K562 (cell line): ENCODE measurements at regions not wholly inside any gene's neighbourhood (a gene's known extent, or its start where the extent isn't known, plus 50 kb on each side); places are given as distances from the start of the nearest gene placed in this dataset.

Experiments
- ATAC-seq: fragments of 200-7000 bp; cut with Tn5 transposase; 3 replicates; pipeline ENCODE4 v1.9.1; 2020; ENCODE audit warnings: moderate library complexity
- BruUV-seq: library from RNA; stranded (reverse); fragments of 400-500 nt; replicated peaks from 2 replicates; lab custom pipeline; 2021; lab: Mats Ljungman, UMichigan
- CTCF ChIA-PET: fragments of 300-600 bp; formaldehyde crosslinking; extraction: SDS; loops from one replicate; lab custom pipeline; 2021; ENCODE audit warnings: low intra/inter-chr PET ratio; lab: Yijun Ruan, JAX
- POLR2A ChIA-PET: fragments of 300-600, 350-650 bp; sonication (Branson Sonifier 250); formaldehyde crosslinking; extraction: SDS; loops from one replicate; lab custom pipeline; 2021; ENCODE audit warnings: antibody characterized with exemption, inconsistent platforms; lab: Yijun Ruan, JAX
- DNase-seq, 4 experiments: peaks; one replicate each; pipeline versions ENCODE4 v3.0.0 to v3.0.0-alpha.2; 2011 to 2018; ENCODE audit warnings: low spot score in 3 of 4, mixed read lengths in 3 of 4; ENCODE audit errors: extremely low read depth in 1 of 4
- FAIRE-seq: peaks from 2 replicates; lab custom pipeline; 2011; peaks lifted over from hg19 to GRCh38; lab: Jason Lieb, UNC
- H2AFZ ChIP-seq: 2 replicates; pipeline ENCODE4 v1.6.0; 2011; ENCODE audit warnings: low read depth, low read length, control low read depth, inconsistent platforms
- H3K27ac ChIP-seq: fragments of 200-600 bp; 3 replicates; pipeline ENCODE4 v1.8.0; 2011; ENCODE audit warnings: low read depth, mild to moderate bottlenecking, control low read depth, inconsistent platforms, low read length, moderate library complexity, mixed read lengths; ENCODE audit errors: extremely low read depth
- H3K27me3 ChIP-seq, 2 experiments: fragments of 300-600 bp in 1 of 2; 2 replicates in 1 of 2; 3 replicates in 1 of 2; pipeline versions ENCODE4 v1.6.0 to v1.8.0; 2011; ENCODE audit warnings: inconsistent platforms in 2 of 2, low read length in 2 of 2, mild to moderate bottlenecking in 1 of 2, mixed read lengths in 1 of 2, moderate library complexity in 1 of 2; ENCODE audit not compliant: control insufficient read depth in 2 of 2, insufficient read depth in 2 of 2
- H3K36me3 ChIP-seq: fragments of 300-600 bp; 3 replicates; pipeline ENCODE4 v1.8.0; 2011; ENCODE audit warnings: mild to moderate bottlenecking, low read length, inconsistent platforms; ENCODE audit not compliant: control insufficient read depth, insufficient read depth
- H3K4me1 ChIP-seq, 2 experiments: fragments of 200-600 bp in 1 of 2; replicated peaks in 1 of 2; 2 replicates in 1 of 2; 3 replicates in 1 of 2; pipeline versions ENCODE4 v1.5.1 to v1.8.0; 2011; ENCODE audit warnings: inconsistent platforms in 2 of 2, low read length in 2 of 2, mild to moderate bottlenecking in 1 of 2, mixed read lengths in 1 of 2, moderate library complexity in 1 of 2; ENCODE audit not compliant: control insufficient read depth in 2 of 2, insufficient read depth in 2 of 2
- H3K4me2 ChIP-seq: 2 replicates; pipeline ENCODE4 v1.6.1; 2011; ENCODE audit warnings: low read length, control low read depth, inconsistent platforms, mixed read lengths; ENCODE audit not compliant: insufficient read depth
- H3K4me3 ChIP-seq: fragments of 200-600 bp; sonication (generic), shearing (Covaris generic); 2 replicates; pipeline ENCODE4 v1.5.1; 2016; ENCODE audit warnings: control low read depth, inconsistent platforms
- H3K79me2 ChIP-seq: fragments of 200-600 bp; 3 replicates; pipeline ENCODE4 v1.8.0; 2011; ENCODE audit warnings: low read length, inconsistent platforms; ENCODE audit not compliant: control insufficient read depth, insufficient read depth
- H3K9ac ChIP-seq, 2 experiments: 2 replicates each; pipeline versions ENCODE4 v1.6.0 to v1.6.1; 2011; ENCODE audit warnings: low read depth in 2 of 2, low read length in 2 of 2, control low read depth in 1 of 2, inconsistent platforms in 1 of 2, mild to moderate bottlenecking in 1 of 2, mixed read lengths in 1 of 2; ENCODE audit not compliant: insufficient read depth in 1 of 2
- H3K9me1 ChIP-seq: one replicate; pipeline ENCODE4 v1.6.0; 2011; ENCODE audit warnings: inconsistent platforms, mild to moderate bottlenecking, low read length, moderate library complexity; ENCODE audit not compliant: control insufficient read depth, insufficient read depth
- H3K9me3 ChIP-seq: replicated peaks from 2 replicates; pipeline ENCODE4 v1.5.1; 2011; ENCODE audit warnings: low read depth, low read length, inconsistent platforms; ENCODE audit not compliant: control insufficient read depth, insufficient read depth
- H4K20me1 ChIP-seq: replicated peaks from 2 replicates; pipeline ENCODE4 v1.6.1; 2011; ENCODE audit warnings: low read length, inconsistent platforms, mixed read lengths; ENCODE audit not compliant: control insufficient read depth, insufficient read depth
- DPF2 ChIP-seq: fragments of 450-650 bp; IDR thresholded peaks from 2 replicates; pipeline ENCODE4 v1.6.1; 2016
- IRF2 ChIP-seq: sonication (generic); formaldehyde crosslinking; IDR thresholded peaks from 2 replicates; pipeline ENCODE4 v1.8.1; 2022; ENCODE audit warnings: mild to moderate bottlenecking, missing genetic modification reagents
- MIER1 ChIP-seq: fragments of 450-650 bp; IDR thresholded peaks from 2 replicates; pipeline ENCODE4 v1.6.1; 2016; ENCODE audit warnings: antibody characterized with exemption, mild to moderate bottlenecking, low read depth
- NFE2L1 ChIP-seq: fragments of 450-650 bp; IDR thresholded peaks from 2 replicates; pipeline ENCODE4 v1.6.1; 2016; ENCODE audit warnings: missing genetic modification characterization, low read depth, mild to moderate bottlenecking, missing compliant biosample characterization, moderate library complexity, borderline replicate concordance
- POLR2B ChIP-seq: fragments of 450-650 bp; IDR thresholded peaks from 2 replicates; pipeline ENCODE4 v1.6.1; 2018; ENCODE audit warnings: low read depth; ENCODE audit not compliant: partially characterized antibody
- SP1 ChIP-seq: sonication (generic); formaldehyde crosslinking; IDR thresholded peaks from 2 replicates; pipeline ENCODE4 v1.8.1; 2022; ENCODE audit warnings: mild to moderate bottlenecking, missing genetic modification reagents
- ZKSCAN1 ChIP-seq: fragments of 150-350 bp; IDR thresholded peaks from 2 replicates; pipeline ENCODE4 v1.6.1; 2016; ENCODE audit warnings: low read depth, low read length
- WGBS: fragments of 100-300 bp; shearing (Covaris generic); methylation state at CpG from one replicate; pipeline ENCODE4 v1.1.6; 2016; ENCODE audit warnings: low coverage, mixed read lengths; ENCODE audit not compliant: insufficient coverage; ENCODE audit errors: missing lambda C conversion rate; 5-methylcytosine and 5-hydroxymethylcytosine counted together
- in situ Hi-C: fragments of 300-500 bp; cut with MboI; formaldehyde crosslinking; loops from 4 replicates; pipeline ENCODE4 v1.15.0; 2018; ENCODE audit warnings: inconsistent platforms, mixed read lengths
- intact Hi-C: fragments of 100-400 bp; cut with micrococcal nuclease; formaldehyde crosslinking; loops from 2 replicates; pipeline ENCODE4 v1.14.2; 2022
- TF ChIP-seq, protein P1 (sequence below): fragments of 450-650 bp; IDR thresholded peaks from 2 replicates; pipeline ENCODE4 v1.7.0; 2016; ENCODE audit warnings: borderline replicate concordance
- TF ChIP-seq, protein P2 (sequence below): sonication (generic); formaldehyde crosslinking; IDR thresholded peaks from 2 replicates; pipeline ENCODE4 v1.8.1; 2023; ENCODE audit warnings: missing genetic modification reagents, mild to moderate bottlenecking, borderline replicate concordance

DNA sequence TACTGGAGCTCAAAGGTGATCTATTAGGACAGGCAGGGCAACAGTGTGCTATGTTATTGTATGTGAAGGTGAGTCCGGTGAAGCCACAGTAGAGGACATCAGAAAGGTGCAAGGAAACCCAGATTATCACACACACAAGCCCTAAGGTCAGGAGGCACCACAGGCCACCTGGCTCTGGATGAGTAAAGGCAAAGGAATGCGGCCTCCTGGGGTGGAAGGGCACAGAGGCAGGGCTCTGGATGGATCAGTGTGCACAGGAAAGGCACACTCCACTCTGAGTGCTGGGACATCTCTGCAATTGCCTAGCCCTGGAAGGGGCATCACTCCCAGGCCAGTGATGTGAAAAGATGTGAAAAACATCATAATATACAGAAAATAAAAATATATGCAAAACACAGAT, 683.5 kb downstream of the TRIML1 start:
- Histone ChIP-seq H3K9me1 (no peaks in the 10 kb centered on the region), H3K4me3 (no peak overlapping the region), H3K27ac (no peak overlapping the region), H3K4me1 (no peaks in the 10 kb centered on the region)
- POLR2A ChIA-PET: no interaction called here
- DNase-seq: no peak
- WGBS: 0% methylated on average over 2 of the region's 2 CpGs
- in situ Hi-C loops: no loop called here
- TF ChIP-seq POLR2B (no peak), NFE2L1 (no peak), DPF2 (no peak), MIER1 (no peak), SP1 (CRISPR knock-in tag) (no peak), ZKSCAN1 (no peak), IRF2 (CRISPR knock-in tag) (no peak)
- TF ChIP-seq, protein P1, sequence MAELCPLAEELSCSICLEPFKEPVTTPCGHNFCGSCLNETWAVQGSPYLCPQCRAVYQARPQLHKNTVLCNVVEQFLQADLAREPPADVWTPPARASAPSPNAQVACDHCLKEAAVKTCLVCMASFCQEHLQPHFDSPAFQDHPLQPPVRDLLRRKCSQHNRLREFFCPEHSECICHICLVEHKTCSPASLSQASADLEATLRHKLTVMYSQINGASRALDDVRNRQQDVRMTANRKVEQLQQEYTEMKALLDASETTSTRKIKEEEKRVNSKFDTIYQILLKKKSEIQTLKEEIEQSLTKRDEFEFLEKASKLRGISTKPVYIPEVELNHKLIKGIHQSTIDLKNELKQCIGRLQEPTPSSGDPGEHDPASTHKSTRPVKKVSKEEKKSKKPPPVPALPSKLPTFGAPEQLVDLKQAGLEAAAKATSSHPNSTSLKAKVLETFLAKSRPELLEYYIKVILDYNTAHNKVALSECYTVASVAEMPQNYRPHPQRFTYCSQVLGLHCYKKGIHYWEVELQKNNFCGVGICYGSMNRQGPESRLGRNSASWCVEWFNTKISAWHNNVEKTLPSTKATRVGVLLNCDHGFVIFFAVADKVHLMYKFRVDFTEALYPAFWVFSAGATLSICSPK: no peak
- TF ChIP-seq, protein P2, sequence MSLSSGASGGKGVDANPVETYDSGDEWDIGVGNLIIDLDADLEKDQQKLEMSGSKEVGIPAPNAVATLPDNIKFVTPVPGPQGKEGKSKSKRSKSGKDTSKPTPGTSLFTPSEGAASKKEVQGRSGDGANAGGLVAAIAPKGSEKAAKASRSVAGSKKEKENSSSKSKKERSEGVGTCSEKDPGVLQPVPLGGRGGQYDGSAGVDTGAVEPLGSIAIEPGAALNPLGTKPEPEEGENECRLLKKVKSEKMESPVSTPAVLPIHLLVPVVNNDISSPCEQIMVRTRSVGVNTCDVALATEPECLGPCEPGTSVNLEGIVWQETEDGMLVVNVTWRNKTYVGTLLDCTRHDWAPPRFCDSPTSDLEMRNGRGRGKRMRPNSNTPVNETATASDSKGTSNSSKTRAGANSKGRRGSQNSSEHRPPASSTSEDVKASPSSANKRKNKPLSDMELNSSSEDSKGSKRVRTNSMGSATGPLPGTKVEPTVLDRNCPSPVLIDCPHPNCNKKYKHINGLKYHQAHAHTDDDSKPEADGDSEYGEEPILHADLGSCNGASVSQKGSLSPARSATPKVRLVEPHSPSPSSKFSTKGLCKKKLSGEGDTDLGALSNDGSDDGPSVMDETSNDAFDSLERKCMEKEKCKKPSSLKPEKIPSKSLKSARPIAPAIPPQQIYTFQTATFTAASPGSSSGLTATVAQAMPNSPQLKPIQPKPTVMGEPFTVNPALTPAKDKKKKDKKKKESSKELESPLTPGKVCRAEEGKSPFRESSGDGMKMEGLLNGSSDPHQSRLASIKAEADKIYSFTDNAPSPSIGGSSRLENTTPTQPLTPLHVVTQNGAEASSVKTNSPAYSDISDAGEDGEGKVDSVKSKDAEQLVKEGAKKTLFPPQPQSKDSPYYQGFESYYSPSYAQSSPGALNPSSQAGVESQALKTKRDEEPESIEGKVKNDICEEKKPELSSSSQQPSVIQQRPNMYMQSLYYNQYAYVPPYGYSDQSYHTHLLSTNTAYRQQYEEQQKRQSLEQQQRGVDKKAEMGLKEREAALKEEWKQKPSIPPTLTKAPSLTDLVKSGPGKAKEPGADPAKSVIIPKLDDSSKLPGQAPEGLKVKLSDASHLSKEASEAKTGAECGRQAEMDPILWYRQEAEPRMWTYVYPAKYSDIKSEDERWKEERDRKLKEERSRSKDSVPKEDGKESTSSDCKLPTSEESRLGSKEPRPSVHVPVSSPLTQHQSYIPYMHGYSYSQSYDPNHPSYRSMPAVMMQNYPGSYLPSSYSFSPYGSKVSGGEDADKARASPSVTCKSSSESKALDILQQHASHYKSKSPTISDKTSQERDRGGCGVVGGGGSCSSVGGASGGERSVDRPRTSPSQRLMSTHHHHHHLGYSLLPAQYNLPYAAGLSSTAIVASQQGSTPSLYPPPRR (CRISPR knock-in tag): no peak
- TF ChIP-seq, all 486 proteins: peak for 0
- intact Hi-C loops: no loop called here
- ATAC-seq: no peak
- no TSS peak for BruUV-seq
- Histone ChIP-seq H4K20me1 (no peaks in the 10 kb centered on the region), H3K36me3 (no peaks in the 10 kb centered on the region), H3K79me2 (no peaks in the 10 kb centered on the region), H3K4me2 (no peak overlapping the region), H3K9ac (no peak overlapping the region), H2AFZ (no peak overlapping the region), H3K27me3 (no peaks in the 10 kb centered on the region), H3K9me3 (no peaks in the 10 kb centered on the region; the same call in none of the 2 replicates)
- no peak for FAIRE-seq
- CTCF ChIA-PET: no interaction called here
